ENCODE measurements at regions not wholly inside any gene's neighbourhood (a gene's known extent, or its start where the extent isn't known, plus 50 kb on each side); places are given as distances from the start of the nearest gene placed in this dataset.
"Not testable (repeated sequence)": the region's sequence is repeated elsewhere in the genome, so short reads cannot be mapped to it uniquely, and the experiment has no call there.

DNA sequence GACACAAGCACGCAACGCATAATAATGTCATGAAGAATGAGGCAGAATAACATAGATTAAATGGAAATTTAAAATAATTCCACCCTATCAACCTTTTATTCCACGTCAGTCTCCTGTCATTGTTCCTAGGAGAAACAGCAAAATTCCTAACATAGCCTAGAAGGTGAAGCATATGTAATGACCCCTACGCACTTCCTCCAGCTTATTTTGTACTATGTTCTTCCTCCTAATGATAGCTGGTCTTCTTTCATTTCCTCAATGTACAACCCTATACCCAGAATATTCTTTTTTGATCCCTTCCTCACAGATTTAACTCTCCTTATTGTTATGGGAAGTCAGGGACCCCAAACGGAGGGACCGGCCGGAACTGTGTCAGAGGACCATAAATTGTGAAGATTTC is 122.0 kb upstream of the CARMIL1 start:
- H3K4me1 Mint-ChIP-seq = peaks cover 6 to 9% of the 10 kb centered on the region in 2 donors
- TF ChIP-seq, protein P1, sequence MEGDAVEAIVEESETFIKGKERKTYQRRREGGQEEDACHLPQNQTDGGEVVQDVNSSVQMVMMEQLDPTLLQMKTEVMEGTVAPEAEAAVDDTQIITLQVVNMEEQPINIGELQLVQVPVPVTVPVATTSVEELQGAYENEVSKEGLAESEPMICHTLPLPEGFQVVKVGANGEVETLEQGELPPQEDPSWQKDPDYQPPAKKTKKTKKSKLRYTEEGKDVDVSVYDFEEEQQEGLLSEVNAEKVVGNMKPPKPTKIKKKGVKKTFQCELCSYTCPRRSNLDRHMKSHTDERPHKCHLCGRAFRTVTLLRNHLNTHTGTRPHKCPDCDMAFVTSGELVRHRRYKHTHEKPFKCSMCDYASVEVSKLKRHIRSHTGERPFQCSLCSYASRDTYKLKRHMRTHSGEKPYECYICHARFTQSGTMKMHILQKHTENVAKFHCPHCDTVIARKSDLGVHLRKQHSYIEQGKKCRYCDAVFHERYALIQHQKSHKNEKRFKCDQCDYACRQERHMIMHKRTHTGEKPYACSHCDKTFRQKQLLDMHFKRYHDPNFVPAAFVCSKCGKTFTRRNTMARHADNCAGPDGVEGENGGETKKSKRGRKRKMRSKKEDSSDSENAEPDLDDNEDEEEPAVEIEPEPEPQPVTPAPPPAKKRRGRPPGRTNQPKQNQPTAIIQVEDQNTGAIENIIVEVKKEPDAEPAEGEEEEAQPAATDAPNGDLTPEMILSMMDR (IDR thresholded peaks at IDR 0.05) = no peak
- ATAC-seq = no peak
- Histone ChIP-seq H3K9me3 (ENCODE audit: control insufficient read depth, insufficient read depth, low read length) (peaks cover 10% of the 10 kb centered on the region), H3K4me3 (ENCODE audit: low read length) (no peak overlapping the region), H3K27me3 (ENCODE audit: control insufficient read depth, insufficient read depth, low read length) (no peaks in the 10 kb centered on the region), H3K27ac (ENCODE audit: low read length) (no peak overlapping the region), H3K36me3 (ENCODE audit: control insufficient read depth, insufficient read depth, low read length) (no peaks in the 10 kb centered on the region), H3K4me1 (ENCODE audit: control insufficient read depth, insufficient read depth, low read length) (no peaks in the 10 kb centered on the region)
- WGBS (ENCODE audit: insufficient coverage) = 87% methylated on average over 4 of the region's 7 CpGs
- peaks cover 5 to 8% of the 10 kb centered on the region in 2 donors for H3K9me3 Mint-ChIP-seq
- DNase-seq = no peak
- no peaks in the 10 kb centered on the region for H3K36me3 Mint-ChIP-seq
- H3K4me3 Mint-ChIP-seq = no peak overlapping the region
- no peak overlapping the region for H3K27ac Mint-ChIP-seq
- H3K27me3 Mint-ChIP-seq (ENCODE audit: low read depth in 2 of 2) = peaks cover 0 to 2% of the 10 kb centered on the region in 2 donors
- intact Hi-C loops (cut with micrococcal nuclease) = no loop called here

DNA sequence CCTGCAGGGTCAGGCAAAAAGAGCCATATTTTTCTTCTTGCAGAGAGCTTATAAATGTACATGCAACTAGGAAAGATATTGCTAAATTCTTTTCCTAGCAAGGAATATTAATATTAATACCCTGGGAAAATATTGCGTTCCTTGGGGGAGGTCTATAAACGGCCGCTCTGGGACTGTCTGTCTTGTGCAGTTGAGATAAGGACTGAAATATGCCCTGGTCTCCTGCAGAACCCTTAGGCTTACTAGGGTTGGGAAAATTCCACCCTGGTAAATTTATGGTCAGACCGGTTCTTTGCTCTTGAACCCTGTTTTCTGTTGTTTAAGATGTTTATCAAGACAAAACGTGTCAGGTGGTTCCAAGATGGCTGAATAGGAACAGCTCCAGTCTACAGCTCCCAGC is 121.3 kb upstream of the CARMIL1 start:
- peaks cover 6 to 9% of the 10 kb centered on the region in 2 donors for H3K4me1 Mint-ChIP-seq
- no peaks in the 10 kb centered on the region for H3K4me1 ChIP-seq (ENCODE audit: control insufficient read depth, insufficient read depth, low read length)
- H3K27me3 ChIP-seq (ENCODE audit: control insufficient read depth, insufficient read depth, low read length) = no peaks in the 10 kb centered on the region
- H3K27me3 Mint-ChIP-seq (ENCODE audit: low read depth in 2 of 2) = peaks cover 0 to 2% of the 10 kb centered on the region in 2 donors
- H3K4me3 Mint-ChIP-seq = no peak overlapping the region
- peaks cover 10% of the 10 kb centered on the region for H3K9me3 ChIP-seq (ENCODE audit: control insufficient read depth, insufficient read depth, low read length)
- H3K4me3 ChIP-seq (ENCODE audit: low read length) = no peak overlapping the region
- H3K36me3 ChIP-seq (ENCODE audit: control insufficient read depth, insufficient read depth, low read length) = no peaks in the 10 kb centered on the region
- H3K27ac Mint-ChIP-seq = no peak overlapping the region
- no peaks in the 10 kb centered on the region for H3K36me3 Mint-ChIP-seq
- H3K27ac ChIP-seq (ENCODE audit: low read length) = no peak overlapping the region
- no peak for DNase-seq
- WGBS (ENCODE audit: insufficient coverage) = 99% methylated on average over 5 of the region's 5 CpGs
- TF ChIP-seq, protein P1 (IDR thresholded peaks at IDR 0.05) = no peak
- no peak for ATAC-seq
- intact Hi-C loops (cut with micrococcal nuclease) = no loop called here
- H3K9me3 Mint-ChIP-seq = peaks cover 5 to 8% of the 10 kb centered on the region in 2 donors

DNA sequence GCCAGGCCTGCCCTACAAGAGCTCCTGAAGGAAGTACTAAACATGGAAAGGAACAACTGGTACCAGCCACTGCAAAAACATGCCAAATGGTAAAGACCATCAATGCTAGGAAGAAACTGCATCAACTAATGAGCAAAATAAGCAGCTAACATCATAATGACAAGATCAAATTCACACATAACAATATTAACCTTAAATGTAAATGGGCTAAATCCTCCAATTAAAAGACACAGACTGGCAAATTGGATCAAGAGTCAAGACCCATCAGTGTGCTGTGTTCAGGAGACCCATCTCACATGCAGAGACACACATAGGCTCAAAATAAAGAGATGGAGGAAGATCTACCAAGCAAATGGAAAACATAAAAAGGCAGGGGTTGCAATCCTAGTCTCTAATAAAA is 119.0 kb upstream of the CARMIL1 start:
- not testable (repeated sequence) for ATAC-seq

DNA sequence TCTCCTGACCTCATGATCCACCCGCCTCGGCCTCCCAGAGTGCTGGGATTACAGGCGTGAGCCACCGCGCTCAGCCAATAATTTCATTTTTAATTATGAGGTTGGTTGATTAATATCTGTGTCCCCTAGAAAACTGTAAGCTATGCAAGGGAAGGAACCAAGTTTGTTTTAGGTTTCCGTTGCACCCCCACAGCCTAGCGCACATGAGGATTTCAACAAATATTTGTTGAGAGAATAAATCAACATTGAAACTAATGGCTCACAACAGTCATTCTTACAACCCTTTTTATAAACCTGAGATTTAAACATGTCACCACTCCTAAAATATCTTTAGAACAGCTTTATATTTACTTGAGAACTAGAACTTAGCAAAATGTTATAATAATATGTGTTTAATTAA is 114.0 kb upstream of the CARMIL1 start:
- H3K27me3 ChIP-seq (ENCODE audit: control insufficient read depth, insufficient read depth, low read length) = no peaks in the 10 kb centered on the region
- Mint-ChIP-seq H3K9me3 (peaks cover 2 to 3% of the 10 kb centered on the region in 2 donors), H3K27ac (no peak overlapping the region), H3K4me1 (no peaks in the 10 kb centered on the region), H3K4me3 (no peak overlapping the region), H3K27me3 (ENCODE audit: low read depth in 2 of 2) (peaks cover 4 to 13% of the 10 kb centered on the region in 2 donors), H3K36me3 (no peaks in the 10 kb centered on the region)
- intact Hi-C loops (cut with micrococcal nuclease) = no loop called here
- no peak overlapping the region for H3K4me3 ChIP-seq (ENCODE audit: low read length)
- no peaks in the 10 kb centered on the region for H3K4me1 ChIP-seq (ENCODE audit: control insufficient read depth, insufficient read depth, low read length)
- 79% methylated on average over 7 of the region's 7 CpGs for WGBS (ENCODE audit: insufficient coverage)
- DNase-seq = no peak
- no peak for ATAC-seq
- H3K9me3 ChIP-seq (ENCODE audit: control insufficient read depth, insufficient read depth, low read length) = no peaks in the 10 kb centered on the region
- no peaks in the 10 kb centered on the region for H3K36me3 ChIP-seq (ENCODE audit: control insufficient read depth, insufficient read depth, low read length)
- TF ChIP-seq, protein P1 (IDR thresholded peaks at IDR 0.05) = no peak
- H3K27ac ChIP-seq (ENCODE audit: low read length) = no peak overlapping the region

More for the DNA sequence above, 119.0 kb upstream of the CARMIL1 start:
- H3K27ac ChIP-seq (ENCODE audit: low read length); H3K27ac Mint-ChIP-seq; H3K4me3 Mint-ChIP-seq; H3K9me3 Mint-ChIP-seq; H3K27me3 ChIP-seq (ENCODE audit: control insufficient read depth, insufficient read depth, low read length); H3K36me3 Mint-ChIP-seq; H3K4me1 ChIP-seq (ENCODE audit: control insufficient read depth, insufficient read depth, low read length); H3K4me1 Mint-ChIP-seq; intact Hi-C loops (cut with micrococcal nuclease); H3K4me3 ChIP-seq (ENCODE audit: low read length); H3K36me3 ChIP-seq (ENCODE audit: control insufficient read depth, insufficient read depth, low read length); DNase-seq; H3K27me3 Mint-ChIP-seq (ENCODE audit: low read depth in 2 of 2): not testable (repeated sequence)
- peaks cover 10% of the 10 kb centered on the region for H3K9me3 ChIP-seq (ENCODE audit: control insufficient read depth, insufficient read depth, low read length)

Data from natural killer cell (primary cell).